Posterior cingulate gyrus (tissue), 11 donors: ENCODE measurements at regions not wholly inside any gene's neighbourhood (a gene's known extent, or its start where the extent isn't known, plus 50 kb on each side); places are given as distances from the start of the nearest gene placed in this dataset.
"Not testable (repeated sequence)": the region's sequence is repeated elsewhere in the genome, so short reads cannot be mapped to it uniquely, and the experiment has no call there.

Source experiments
- DNase-seq, 10 donors: peaks; one replicate each; pipeline versions ENCODE4 v3.0.0 to v3.0.0-alpha.2; 2020 to 2021; ENCODE audit warnings: mixed read lengths in 3 of 10
- intact Hi-C: fragments of 100-400 bp; cut with DNase I; formaldehyde crosslinking; loops from one replicate; pipeline ENCODE4 v1.15.1; 2023

DNA sequence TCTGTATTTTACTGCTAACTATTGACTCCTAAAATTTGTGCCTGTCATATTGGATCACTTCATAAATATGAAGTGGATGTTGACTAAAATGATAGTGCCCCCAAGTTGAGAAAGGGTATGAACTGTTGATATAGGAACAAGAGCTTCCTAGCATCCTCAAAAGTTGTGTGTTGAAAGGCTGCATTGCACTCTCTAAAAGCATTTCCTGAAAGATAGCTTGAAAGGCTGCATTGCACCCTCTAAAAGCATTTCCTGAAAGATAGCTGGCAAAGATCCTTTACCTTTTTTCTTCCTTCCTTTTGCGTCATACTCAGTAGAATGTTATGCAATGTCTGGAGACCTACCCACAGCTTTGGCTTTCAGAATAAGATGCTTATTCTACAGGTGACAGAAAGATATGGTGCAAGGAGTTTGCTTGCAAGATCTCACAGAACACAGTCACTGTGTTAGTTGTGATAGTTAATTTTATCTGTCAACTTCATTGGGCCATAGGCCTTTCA is 274.6 kb upstream of the GALNTL6 start:
- no peak for DNase-seq
- intact Hi-C loops = no loop called here

DNA sequence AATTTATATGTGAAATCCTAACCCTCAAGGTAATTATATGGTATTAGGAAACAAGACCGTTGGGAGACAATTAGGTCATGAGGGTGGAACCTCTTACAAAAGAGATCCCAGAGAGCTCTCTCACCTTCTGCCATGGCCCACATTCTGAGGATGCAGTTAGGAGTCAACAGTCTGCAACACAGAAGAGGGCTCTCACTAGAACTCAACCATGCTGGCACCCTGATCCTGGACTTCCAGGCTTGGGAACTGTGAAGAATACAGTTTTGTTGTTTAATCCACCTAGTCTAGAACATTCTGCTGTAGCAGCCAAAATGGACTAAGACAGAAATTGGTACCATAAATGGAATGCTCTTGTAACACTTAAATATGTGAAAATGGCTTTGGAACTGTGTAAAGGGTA is 278.8 kb upstream of the GALNTL6 start:
- intact Hi-C loops = no loop called here
- DNase-seq = no peak

GRCh38 chr4:171532968-171533367 is 280.2 kb upstream of the GALNTL6 start:
- intact Hi-C loops = no loop called here

GRCh38 chr4:171524903-171525302 is 288.3 kb upstream of the GALNTL6 start:
- no peak for DNase-seq
- intact Hi-C loops = no loop called here

More at GRCh38 chr4:171532968-171533367, 280.2 kb upstream of the GALNTL6 start:
- no peak for DNase-seq

DNA sequence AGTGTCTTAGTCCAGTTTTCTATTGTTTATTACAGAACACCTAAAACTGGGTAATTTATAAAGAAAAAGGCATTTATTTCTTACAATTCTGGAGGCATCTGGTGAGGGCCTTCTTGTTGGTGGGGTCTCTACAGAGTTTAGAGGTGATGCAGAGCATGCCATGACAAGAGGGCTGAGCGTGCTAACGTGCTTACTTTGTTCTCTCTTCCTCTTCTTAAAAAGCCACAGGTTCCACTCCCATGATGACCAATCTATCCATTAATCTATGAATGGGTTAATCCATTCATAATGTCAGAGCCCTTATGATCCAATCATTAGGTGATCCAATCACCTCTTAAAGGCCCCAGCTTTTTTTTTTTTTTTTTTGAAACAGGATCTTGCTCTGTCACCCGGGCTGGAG is 291.5 kb upstream of the GALNTL6 start:
- intact Hi-C loops = no loop called here

GRCh38 chr4:171519457-171519856 is 293.7 kb upstream of the GALNTL6 start:
- no peak for DNase-seq

More for the DNA sequence above, 291.5 kb upstream of the GALNTL6 start:
- DNase-seq = no peak

GRCh38 chr4:171517883-171518282 is 295.3 kb upstream of the GALNTL6 start:
- intact Hi-C loops = no loop called here
- no peak for DNase-seq

More at GRCh38 chr4:171519457-171519856, 293.7 kb upstream of the GALNTL6 start:
- intact Hi-C loops = no loop called here

DNA sequence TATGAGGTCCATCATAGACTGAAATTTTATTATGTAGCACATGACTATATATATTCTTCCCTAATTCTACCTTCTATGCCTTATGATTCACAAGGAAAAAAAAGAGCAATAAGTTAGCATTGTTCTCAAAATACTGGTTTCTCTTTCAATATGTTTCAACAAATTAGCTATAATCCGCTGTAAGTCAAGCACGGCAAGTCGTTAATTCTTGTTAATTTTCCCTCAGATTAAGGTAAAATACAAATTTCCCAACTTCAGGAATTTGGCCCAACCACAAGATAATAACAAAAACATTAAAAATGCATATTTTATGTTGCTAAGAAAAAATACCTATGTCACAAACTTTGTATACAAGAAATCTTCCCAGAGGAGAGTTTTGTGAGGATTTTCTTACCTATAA is 296.5 kb upstream of the GALNTL6 start:
- intact Hi-C loops = no loop called here
- no peak for DNase-seq

DNA sequence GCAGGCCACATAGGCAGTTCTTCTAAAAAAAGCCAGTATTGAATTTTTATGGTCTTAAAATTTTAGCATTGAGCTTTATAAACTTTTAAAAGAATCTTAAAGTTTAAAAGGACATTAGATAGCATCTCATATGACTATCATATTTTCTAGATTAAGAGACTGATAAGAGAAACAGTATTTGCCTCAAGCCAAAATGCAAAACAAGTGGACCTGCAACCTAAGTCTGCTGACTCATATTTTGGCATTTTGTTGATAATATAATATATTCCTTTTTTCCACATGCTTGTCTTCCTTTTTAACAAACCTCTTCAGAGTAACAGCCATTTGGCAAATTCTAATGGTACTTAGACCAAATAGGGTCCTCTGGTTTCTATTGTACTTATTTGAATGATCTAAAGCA is 328.5 kb upstream of the GALNTL6 start:
- no peak for DNase-seq
- intact Hi-C loops = no loop called here

DNA sequence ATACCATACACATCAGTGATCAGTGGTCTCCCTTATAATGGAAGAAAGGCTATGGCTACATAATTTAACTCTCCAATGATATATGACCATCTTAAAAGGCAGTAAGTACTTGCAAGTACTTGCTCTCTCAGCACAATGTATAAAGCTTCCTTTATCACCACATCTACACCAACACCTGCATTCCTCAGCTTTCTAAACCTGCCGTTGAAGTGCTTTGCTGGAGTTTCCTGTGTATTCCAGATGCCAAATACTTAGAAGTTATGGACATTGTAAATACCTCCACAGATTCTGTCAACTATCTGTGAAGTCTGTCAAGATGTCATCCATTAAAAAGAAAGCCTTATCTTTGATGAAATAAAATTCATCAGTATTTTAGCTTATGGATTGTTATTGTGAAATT is 335.0 kb upstream of the GALNTL6 start:
- intact Hi-C loops = no loop called here

GRCh38 chr4:171475111-171475510 is 338.1 kb upstream of the GALNTL6 start:
- intact Hi-C loops, DNase-seq: not testable (repeated sequence)

More for the DNA sequence above, 335.0 kb upstream of the GALNTL6 start:
- no peak for DNase-seq

DNA sequence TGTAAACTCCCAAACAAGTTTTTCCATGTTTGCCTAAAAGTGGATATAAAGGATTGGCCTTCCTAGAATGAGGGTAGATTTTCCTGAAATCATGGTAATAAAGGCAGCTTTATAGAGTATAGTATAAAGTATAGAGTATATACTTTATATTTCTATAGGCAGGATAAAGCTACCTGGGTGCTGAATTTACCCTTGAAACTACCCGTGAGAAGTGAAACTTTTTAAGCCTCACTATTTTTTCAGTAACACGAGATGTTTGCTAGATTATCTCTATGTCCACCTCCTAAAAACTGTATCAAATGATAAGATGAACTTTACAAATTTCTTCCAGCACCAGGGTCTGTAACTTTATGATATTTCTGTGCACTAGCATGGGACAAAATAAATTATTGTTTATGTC is 340.0 kb upstream of the GALNTL6 start:
- no peak for DNase-seq
- intact Hi-C loops = no loop called here

- no peak for DNase-seq
- intact Hi-C loops = no loop called here
Observed at GRCh38 chr4:171472230-171472629, 341.0 kb upstream of the GALNTL6 start.

- DNase-seq = no peak
- intact Hi-C loops = no loop called here
Observed at GRCh38 chr4:171464499-171464898, 348.7 kb upstream of the GALNTL6 start.

DNA sequence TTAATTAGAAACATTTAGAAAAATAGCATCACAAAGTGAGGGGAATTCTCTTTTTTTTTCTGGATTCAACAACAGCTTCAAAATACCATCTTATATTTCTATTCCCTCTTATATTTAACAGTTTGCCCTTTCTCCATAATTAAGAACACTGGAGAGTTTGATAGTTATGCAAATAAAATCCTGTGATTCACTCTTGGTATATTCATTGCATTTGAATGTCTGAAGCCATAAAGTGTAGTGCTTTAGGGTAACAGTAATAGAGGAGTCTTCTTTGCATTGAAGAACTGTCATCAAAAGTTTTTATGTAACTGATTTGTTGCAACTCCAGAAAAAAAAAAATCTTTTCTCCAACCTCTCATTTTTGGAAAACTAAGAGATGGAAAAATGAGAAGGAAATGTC is 352.0 kb upstream of the GALNTL6 start:
- intact Hi-C loops = no loop called here
- DNase-seq = no peak

DNA sequence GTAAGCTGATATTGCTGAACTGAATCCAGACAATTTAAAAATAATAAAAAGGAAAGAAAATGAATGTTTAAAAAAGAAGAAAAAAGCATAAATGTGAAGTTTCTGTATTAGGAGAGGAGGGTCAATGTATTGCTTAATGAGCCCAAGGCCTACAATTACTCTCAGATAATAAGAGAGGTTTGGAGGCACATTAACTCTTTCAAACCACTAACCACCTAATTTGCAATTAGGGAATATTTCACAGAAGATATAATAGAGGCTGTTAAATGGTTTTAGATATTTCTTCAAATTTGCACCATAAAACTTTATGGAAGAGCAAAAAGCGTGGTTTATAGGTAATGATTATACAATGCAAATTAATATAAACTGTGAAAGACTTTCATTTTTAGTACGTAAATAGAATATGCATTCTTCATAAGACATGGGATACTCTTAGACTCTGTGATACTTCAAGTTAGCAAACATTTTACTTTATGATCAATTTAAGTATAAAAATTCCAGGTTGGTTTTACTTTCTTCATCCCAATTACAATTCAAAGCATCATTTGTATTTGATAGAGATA is 364.2 kb upstream of the GALNTL6 start:
- intact Hi-C loops = no loop called here
- DNase-seq = no peak

- intact Hi-C loops = no loop called here
- DNase-seq = no peak
Observed at GRCh38 chr4:171448358-171448757, 364.8 kb upstream of the GALNTL6 start.

- intact Hi-C loops = no loop called here
Observed at GRCh38 chr4:171441300-171441941, 371.8 kb upstream of the GALNTL6 start.

GRCh38 chr4:171433674-171434073 is 379.5 kb upstream of the GALNTL6 start:
- no peak for DNase-seq
- intact Hi-C loops = no loop called here

More at GRCh38 chr4:171441300-171441941, 371.8 kb upstream of the GALNTL6 start:
- no peak for DNase-seq

GRCh38 chr4:171432536-171432935 is 380.7 kb upstream of the GALNTL6 start:
- intact Hi-C loops = no loop called here

GRCh38 chr4:171430495-171430894 is 382.7 kb upstream of the GALNTL6 start:
- DNase-seq = no peak
- intact Hi-C loops = no loop called here

More at GRCh38 chr4:171432536-171432935, 380.7 kb upstream of the GALNTL6 start:
- no peak for DNase-seq

- no peak for DNase-seq
- intact Hi-C loops = no loop called here
Observed at GRCh38 chr4:171397175-171397574, 416.0 kb upstream of the GALNTL6 start.
